ENCODE measurements at regions not wholly inside any gene's neighbourhood (a gene's known extent, or its start where the extent isn't known, plus 50 kb on each side); places are given as distances from the start of the nearest gene placed in this dataset.
"Not testable (repeated sequence)": the region's sequence is repeated elsewhere in the genome, so short reads cannot be mapped to it uniquely, and the experiment has no call there.

GRCh38 chr3:150124142-150124541 is 153.4 kb upstream of the PFN2 start:
- no peaks in the 10 kb centered on the region for H3F3A ChIP-seq (ENCODE audit: low read length, unreplicated experiment)
- ChIA-PET CTCF (no interaction called here), POLR2A (ENCODE audit: unreplicated experiment) (no interaction called here)
- ATAC-seq = no peak
- DNase-seq = no peak
- TF ChIP-seq CTCF (conservative IDR thresholded peaks at IDR 0.05; ENCODE audit: low read depth, low read length) = no peak
- no peak for TF ChIP-seq EZH2phosphoT487 (IDR thresholded peaks at IDR 0.05; ENCODE audit: borderline replicate concordance, low read length)
- no peak for TF ChIP-seq EZH2 (IDR thresholded peaks at IDR 0.05; ENCODE audit: low read length, unreplicated experiment)
- no peaks in the 10 kb centered on the region; the same call in 1 of the 2 replicates for H3K9me2 ChIP-seq (replicated peaks; ENCODE audit: low read length)
- intact Hi-C loops (cut with micrococcal nuclease) = no loop called here
- H3K36me3 ChIP-seq (ENCODE audit: low read depth, low read length) = no peaks in the 10 kb centered on the region
- no peaks in the 10 kb centered on the region for H3K27me3 ChIP-seq (ENCODE audit: low read length)
- no peak overlapping the region for H3K4me3 ChIP-seq (ENCODE audit: low read length)
- no TSS peak for BruUV-seq (replicated peaks)
- no peak overlapping the region for H3K27ac ChIP-seq (ENCODE audit: low read length)
- H3K9me3 ChIP-seq (ENCODE audit: low read length) = no peaks in the 10 kb centered on the region
- no peak overlapping the region for H3K9ac ChIP-seq (ENCODE audit: low read length)
- no peaks in the 10 kb centered on the region for H3K4me1 ChIP-seq (ENCODE audit: insufficient read depth, low read length)
- no peaks in the 10 kb centered on the region for H3K79me2 ChIP-seq (ENCODE audit: low read length)
- no peak overlapping the region for H3K4me2 ChIP-seq (ENCODE audit: low read length)
- H4K20me1 ChIP-seq (ENCODE audit: low read length) = no peaks in the 10 kb centered on the region
- no peak overlapping the region for H2AFZ ChIP-seq (ENCODE audit: low read length)

GRCh38 chr3:150123249-150123648 is 152.6 kb upstream of the PFN2 start:
- BruUV-seq (replicated peaks); DNase-seq; intact Hi-C loops (cut with micrococcal nuclease); H3F3A ChIP-seq (ENCODE audit: low read length, unreplicated experiment); H3K79me2 ChIP-seq (ENCODE audit: low read length); POLR2A ChIA-PET (ENCODE audit: unreplicated experiment); CTCF ChIA-PET; ATAC-seq; H2AFZ ChIP-seq (ENCODE audit: low read length); H4K20me1 ChIP-seq (ENCODE audit: low read length); H3K9me3 ChIP-seq (ENCODE audit: low read length); H3K9ac ChIP-seq (ENCODE audit: low read length); H3K27me3 ChIP-seq (ENCODE audit: low read length); H3K4me3 ChIP-seq (ENCODE audit: low read length); H3K27ac ChIP-seq (ENCODE audit: low read length); H3K9me2 ChIP-seq (replicated peaks; ENCODE audit: low read length); H3K4me1 ChIP-seq (ENCODE audit: insufficient read depth, low read length); H3K4me2 ChIP-seq (ENCODE audit: low read length); H3K36me3 ChIP-seq (ENCODE audit: low read depth, low read length): not testable (repeated sequence)

- BruUV-seq (replicated peaks) = no TSS peak
- ATAC-seq = no peak
- no peak overlapping the region for H3K9ac ChIP-seq (ENCODE audit: low read length)
- no peak overlapping the region for H3K4me2 ChIP-seq (ENCODE audit: low read length)
- ChIA-PET CTCF (no interaction called here), POLR2A (ENCODE audit: unreplicated experiment) (no interaction called here)
- no peak overlapping the region for H3K27ac ChIP-seq (ENCODE audit: low read length)
- no peaks in the 10 kb centered on the region for H3F3A ChIP-seq (ENCODE audit: low read length, unreplicated experiment)
- H3K4me1 ChIP-seq (ENCODE audit: insufficient read depth, low read length) = peaks cover 7% of the 10 kb centered on the region; the same call in 1 of the 2 replicates
- H3K9me2 ChIP-seq (replicated peaks; ENCODE audit: low read length) = no peaks in the 10 kb centered on the region
- H3K4me3 ChIP-seq (ENCODE audit: low read length) = no peak overlapping the region
- no peaks in the 10 kb centered on the region for H3K9me3 ChIP-seq (ENCODE audit: low read length)
- no peaks in the 10 kb centered on the region for H3K27me3 ChIP-seq (ENCODE audit: low read length)
- DNase-seq = no peak
- intact Hi-C loops (cut with micrococcal nuclease) = no loop called here
- H2AFZ ChIP-seq (ENCODE audit: low read length) = no peak overlapping the region
- no peaks in the 10 kb centered on the region for H4K20me1 ChIP-seq (ENCODE audit: low read length)
- no peaks in the 10 kb centered on the region for H3K36me3 ChIP-seq (ENCODE audit: low read depth, low read length)
- H3K79me2 ChIP-seq (ENCODE audit: low read length) = no peaks in the 10 kb centered on the region
- no peak for TF ChIP-seq CTCF (conservative IDR thresholded peaks at IDR 0.05; ENCODE audit: low read depth, low read length)
- no peak for TF ChIP-seq EZH2 (IDR thresholded peaks at IDR 0.05; ENCODE audit: low read length, unreplicated experiment)
- TF ChIP-seq EZH2phosphoT487 (IDR thresholded peaks at IDR 0.05; ENCODE audit: borderline replicate concordance, low read length) = no peak
Observed at GRCh38 chr3:150118219-150118618, 147.5 kb upstream of the PFN2 start.
